GM18511 (cell line): ENCODE measurements at regions not wholly inside any gene's neighbourhood (a gene's known extent, or its start where the extent isn't known, plus 50 kb on each side); places are given as distances from the start of the nearest gene placed in this dataset.
"Not testable (repeated sequence)": the region's sequence is repeated elsewhere in the genome, so short reads cannot be mapped to it uniquely, and the experiment has no call there.

Experiments
- ATAC-seq: cut with Tn5 transposase; IDR thresholded peaks from one replicate; pipeline ENCODE4 v1.9.1; 2021; ENCODE audit warnings: mild to moderate bottlenecking, moderate library complexity; ENCODE audit not compliant: unreplicated experiment

GRCh38 chr12:105622220-105622619 lies 291.7 kb downstream of the C12orf75 start:
- ATAC-seq = no peak

GRCh38 chr12:105622846-105623736 lies 292.6 kb downstream of the C12orf75 start:
- no peak for ATAC-seq

DNA sequence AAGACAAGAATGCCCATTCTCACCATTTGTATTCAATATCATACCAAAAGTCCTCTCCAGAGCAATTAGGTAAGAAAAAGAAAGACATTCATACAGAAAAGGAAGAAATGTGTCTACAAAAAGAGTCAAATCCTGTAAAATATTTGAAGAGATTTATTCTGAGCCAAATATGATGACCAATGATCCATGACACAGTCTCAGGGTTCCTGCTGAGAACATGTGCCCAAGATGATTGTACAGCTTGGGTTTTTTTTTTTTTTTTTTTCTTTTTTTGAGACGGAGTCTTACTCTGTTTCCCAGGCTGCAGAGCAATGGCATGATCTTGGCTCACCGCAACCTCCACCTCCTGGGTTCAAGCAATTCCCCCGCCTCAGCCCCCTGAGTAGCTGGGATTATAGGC lies 296.2 kb downstream of the C12orf75 start:
- ATAC-seq = no peak

GRCh38 chr12:105637470-105637869 lies 307.0 kb downstream of the C12orf75 start:
- ATAC-seq = no peak

GRCh38 chr12:105640761-105641160 lies 310.3 kb downstream of the C12orf75 start:
- ATAC-seq = no peak

DNA sequence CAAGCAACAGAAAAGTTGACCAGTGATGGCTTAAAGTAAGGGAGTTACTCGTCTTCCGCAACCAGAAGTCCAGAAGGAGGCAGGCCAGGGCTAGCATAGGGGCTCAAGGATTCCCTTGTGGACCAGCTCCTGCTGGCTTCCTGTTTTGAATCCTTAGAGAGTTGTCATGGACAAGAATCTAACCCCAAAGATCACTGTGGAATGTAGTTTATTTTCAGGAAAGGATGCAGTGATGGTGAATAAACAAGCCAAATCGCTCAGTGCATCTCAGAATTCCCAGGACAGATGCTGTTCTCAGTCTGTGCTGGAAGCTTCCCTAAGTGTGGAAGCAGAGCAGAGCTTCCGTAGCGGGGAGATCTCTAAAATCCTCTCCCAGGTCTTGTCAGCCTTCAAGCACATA lies 311.3 kb downstream of the C12orf75 start:
- no peak for ATAC-seq

DNA sequence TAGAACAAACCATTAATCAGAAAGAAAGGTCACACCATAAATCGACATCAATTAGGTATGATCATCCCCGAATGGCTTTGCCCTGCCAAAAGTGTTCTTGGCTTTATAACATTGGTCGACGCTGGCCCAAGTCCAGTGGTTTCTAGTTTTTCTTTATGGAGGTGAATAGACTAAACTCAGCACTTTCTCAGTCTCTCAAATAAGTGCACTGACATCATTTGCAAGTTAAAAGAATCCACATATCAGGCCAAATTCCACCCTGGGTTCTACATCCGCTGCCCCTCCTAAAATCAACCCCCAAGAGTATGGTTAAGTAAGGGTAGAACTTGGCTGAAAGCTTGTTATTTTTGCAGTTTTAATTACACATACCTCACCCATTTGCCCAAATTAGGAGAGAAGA lies 314.3 kb downstream of the C12orf75 start:
- no peak for ATAC-seq

DNA sequence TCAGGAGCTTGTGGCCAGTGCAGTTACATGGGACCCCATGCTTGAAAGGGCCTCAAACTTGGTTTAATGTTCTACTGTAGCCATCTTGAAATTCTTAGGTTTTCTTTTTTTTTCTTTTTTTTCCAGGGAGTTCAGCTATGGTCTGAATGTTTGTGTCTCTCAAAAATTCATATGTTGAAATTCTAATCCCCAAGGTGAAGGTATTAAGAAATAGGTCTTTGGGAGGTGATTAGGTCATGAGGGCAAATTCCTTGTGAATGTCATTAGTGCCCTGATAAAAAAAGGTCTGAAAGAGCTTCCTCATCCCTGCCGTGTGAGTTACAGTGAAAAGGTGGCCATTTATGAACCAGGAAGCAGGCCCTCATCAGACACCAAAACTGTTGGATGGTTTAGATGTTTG lies 324.1 kb downstream of the C12orf75 start:
- ATAC-seq = no peak

GRCh38 chr12:105658389-105658788 lies 327.9 kb downstream of the C12orf75 start:
- no peak for ATAC-seq

- ATAC-seq = no peak
Measured at GRCh38 chr12:105659355-105660075, 329.0 kb downstream of the C12orf75 start.

DNA sequence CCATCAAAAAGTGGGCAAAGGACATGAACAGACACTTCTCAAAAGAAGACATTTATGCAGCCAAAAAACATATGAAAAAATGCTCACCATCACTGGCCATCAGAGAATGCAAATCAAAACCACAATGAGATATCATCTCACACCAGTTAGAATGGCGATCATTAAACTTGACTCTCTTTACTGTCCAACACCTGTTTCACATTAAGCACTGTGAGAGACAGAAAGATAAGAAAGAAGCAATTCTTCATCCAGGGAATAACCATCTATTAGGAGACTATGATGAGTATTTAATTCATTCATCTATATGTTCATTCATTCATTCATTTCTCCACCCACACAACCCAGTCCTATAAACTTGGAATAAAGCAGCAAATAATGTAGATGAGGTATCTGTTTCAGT lies 334.3 kb downstream of the C12orf75 start:
- not testable (repeated sequence) for ATAC-seq

GRCh38 chr12:105665366-105665765 lies 334.9 kb downstream of the C12orf75 start:
- no peak for ATAC-seq

DNA sequence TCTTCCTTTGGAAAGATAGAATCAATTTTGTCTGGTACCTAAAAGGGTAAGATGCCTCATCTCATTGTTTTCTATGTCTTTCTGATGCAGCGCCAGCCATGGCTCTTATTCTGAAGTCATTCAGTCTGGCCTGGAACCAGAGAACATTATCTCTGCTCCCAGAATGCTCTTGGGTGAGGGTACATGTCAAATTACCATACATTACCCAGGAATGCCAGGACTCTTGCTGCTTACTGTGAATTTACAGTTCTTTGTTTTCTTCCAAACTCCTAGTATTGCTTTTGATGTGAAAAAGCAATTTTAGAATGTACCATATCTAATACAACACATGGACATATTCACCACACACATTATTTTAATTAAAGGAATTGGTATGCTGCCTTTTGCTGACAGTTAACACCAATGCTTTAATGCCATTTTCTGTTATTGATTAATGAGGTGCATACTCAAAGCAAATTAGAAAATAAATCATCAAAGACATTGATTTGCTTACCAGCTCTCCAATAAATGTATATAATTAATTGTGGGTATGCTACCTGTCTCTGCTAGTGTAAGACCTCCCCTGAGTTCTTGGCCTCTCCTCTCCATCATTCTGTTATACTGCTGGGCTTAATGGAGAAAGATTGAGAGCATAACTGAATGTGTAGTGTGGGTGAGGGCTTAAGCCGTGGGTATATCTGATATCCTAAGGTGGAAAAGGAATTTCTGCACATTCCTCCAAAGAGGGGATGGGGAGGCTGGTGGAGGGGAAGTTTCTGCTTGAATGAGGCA lies 337.7 kb downstream of the C12orf75 start:
- no peak for ATAC-seq

DNA sequence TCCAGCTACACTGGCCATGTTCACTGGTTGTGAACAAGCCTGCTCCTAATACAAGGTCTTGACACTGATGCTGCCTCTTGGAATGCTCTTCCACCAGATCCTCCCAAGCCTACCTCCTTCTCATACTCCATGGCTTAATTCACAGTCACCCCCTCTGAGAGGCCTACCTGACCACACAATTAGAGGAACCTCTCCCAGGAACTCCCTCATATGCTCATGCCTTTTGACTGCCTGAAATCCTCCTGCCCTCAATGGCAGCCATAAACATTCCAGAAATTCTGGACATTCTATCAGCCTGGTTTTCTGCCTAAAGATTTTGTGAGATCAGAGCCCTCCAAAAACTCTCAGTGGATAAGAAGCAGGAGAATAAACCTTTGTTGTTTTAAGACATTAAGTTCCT lies 340.2 kb downstream of the C12orf75 start:
- ATAC-seq = no peak

GRCh38 chr12:105671720-105672119 lies 341.2 kb downstream of the C12orf75 start:
- ATAC-seq = no peak

DNA sequence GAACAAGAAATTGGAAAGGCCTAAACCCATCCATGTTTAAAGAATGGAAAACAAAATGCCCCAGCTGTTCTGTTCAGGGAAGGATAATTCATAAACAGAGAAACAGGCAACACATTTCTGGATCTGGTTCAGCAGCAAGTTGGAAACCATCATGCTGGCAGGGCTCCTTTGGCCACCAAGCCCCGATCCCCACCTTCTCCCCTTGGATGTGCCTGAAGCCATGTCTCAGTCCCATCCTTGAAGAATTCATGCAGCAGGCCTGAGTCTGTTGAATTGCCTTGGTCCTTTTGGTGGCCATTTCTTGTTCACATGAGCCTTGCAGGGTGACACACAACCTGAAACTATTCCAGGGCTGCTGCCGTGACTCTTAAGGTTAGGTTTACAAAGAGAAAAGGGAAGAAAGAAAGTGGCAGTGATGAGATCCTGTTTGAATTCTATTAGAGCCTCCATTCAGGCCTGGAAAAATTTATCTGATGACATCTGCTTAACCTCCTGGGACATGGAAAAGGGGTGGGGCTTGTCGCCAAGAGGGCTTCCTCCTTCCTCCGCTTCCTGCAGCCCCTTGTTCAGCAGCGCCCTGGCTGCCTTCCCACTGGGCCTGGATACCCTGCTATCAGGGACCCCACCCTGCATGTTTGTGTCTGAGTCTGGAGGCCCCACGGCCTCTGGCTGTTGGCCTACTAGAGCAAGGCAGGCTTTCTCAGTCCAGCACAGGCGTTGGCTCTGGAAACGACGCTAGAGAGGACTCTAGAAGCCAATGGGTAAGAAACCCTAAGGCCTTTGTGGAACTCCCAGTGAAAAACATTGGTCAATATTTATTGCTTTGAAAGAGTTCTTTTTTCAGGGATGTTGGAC lies 341.9 kb downstream of the C12orf75 start:
- ATAC-seq = no peak

DNA sequence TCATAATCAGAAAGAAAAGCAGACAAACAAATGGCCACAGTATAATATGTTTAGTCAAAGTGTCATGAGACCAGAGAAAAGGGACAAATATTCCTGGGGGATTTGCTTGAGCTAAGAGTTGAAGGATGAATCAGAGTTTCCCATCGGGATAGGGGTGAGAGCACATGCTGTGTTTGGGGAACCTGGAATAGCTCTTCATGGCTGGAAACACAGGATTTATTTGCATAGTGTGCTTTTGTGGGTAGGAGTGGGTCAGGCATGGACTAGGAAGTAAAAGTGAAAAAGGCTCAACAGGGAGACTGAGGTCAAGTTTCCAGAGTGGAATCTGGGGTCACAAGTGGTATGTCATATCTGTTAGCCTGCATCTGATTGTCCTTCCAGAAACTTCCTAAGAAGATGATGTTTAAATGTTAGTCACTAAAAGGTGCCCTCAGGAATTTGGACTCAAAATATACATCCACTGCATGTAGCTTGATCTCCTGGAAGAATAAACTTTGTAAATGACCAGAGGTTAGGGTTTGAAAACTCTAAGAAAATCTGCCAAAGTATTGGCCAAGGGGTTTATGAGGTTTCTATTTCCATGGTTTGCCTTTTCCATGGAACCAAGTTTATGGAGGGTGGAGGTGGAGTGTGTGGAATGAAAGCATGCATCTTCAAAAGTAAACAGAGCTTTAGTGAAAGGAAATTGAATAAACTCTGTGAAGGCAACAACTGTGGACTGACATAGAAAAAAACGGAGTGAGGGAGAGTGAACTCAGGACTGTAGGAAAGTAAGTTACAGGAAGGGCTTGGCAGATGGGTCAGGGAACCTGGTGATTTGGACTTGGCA lies 344.6 kb downstream of the C12orf75 start:
- no peak for ATAC-seq

GRCh38 chr12:105676694-105677093 lies 346.2 kb downstream of the C12orf75 start:
- no peak for ATAC-seq

- ATAC-seq = no peak
Measured at GRCh38 chr12:105677672-105678071, 347.2 kb downstream of the C12orf75 start.

GRCh38 chr12:105679982-105680381 lies 349.5 kb downstream of the C12orf75 start:
- no peak for ATAC-seq
